Naive thymus-derived CD4-positive, alpha-beta T cell (primary cell): ENCODE measurements at regions not wholly inside any gene's neighbourhood (a gene's known extent, or its start where the extent isn't known, plus 50 kb on each side); places are given as distances from the start of the nearest gene placed in this dataset.

Source experiments
- ATAC-seq: fragments of 150-1000 bp; cut with Tn5 transposase; 2 replicates; pipeline ENCODE4 v1.10.0; 2021; ENCODE audit warnings: mild to moderate bottlenecking, moderate library complexity
- CTCF ChIA-PET: fragments of 350-600 bp; sonication (Branson Sonifier 250); formaldehyde crosslinking; loops from one replicate; lab custom pipeline; 2021; ENCODE audit warnings: antibody characterized with exemption; lab: Charles Lee
- POLR2A ChIA-PET: fragments of 350-600 bp; sonication (Branson Sonifier 250); formaldehyde crosslinking; loops from one replicate; lab custom pipeline; 2021; ENCODE audit warnings: antibody characterized with exemption, inconsistent platforms; lab: Charles Lee
- DNase-seq, 9 donors: peaks; one replicate each; pipeline versions ENCODE4 v3.0.0 to v3.0.0-alpha.2; 2020 to 2022; ENCODE audit warnings: mixed read lengths in 1 of 9
- H3K27ac ChIP-seq: one replicate; pipeline ENCODE4 v1.7.0; 2013; ENCODE audit warnings: mild to moderate bottlenecking, low read depth, low read length, moderate library complexity
- H3K27me3 ChIP-seq, 2 donors: one replicate each; pipeline ENCODE4 v1.7.0; 2013; ENCODE audit warnings: low read length in 2 of 2, mild to moderate bottlenecking in 2 of 2, moderate library complexity in 2 of 2; ENCODE audit not compliant: control insufficient read depth in 2 of 2, insufficient read depth in 2 of 2
- H3K36me3 ChIP-seq, 3 experiments: 1 replicate in 2 of 3; 2 replicates in 1 of 3; pipeline ENCODE4 v1.7.0; 2013; ENCODE audit warnings: low read length in 3 of 3, mild to moderate bottlenecking in 3 of 3, moderate library complexity in 1 of 3; ENCODE audit not compliant: insufficient read depth in 3 of 3, control insufficient read depth in 2 of 3
- H3K4me1 ChIP-seq, 2 donors: one replicate each; pipeline ENCODE4 v1.7.0; 2013; ENCODE audit warnings: low read length in 2 of 2, mild to moderate bottlenecking in 2 of 2, moderate library complexity in 1 of 2; ENCODE audit not compliant: control insufficient read depth in 2 of 2, insufficient read depth in 2 of 2
- H3K4me3 ChIP-seq: 2 replicates; pipeline ENCODE4 v1.7.0; 2013; ENCODE audit warnings: mild to moderate bottlenecking, low read length
- H3K9me3 ChIP-seq, 3 experiments: 1 replicate in 2 of 3; 2 replicates in 1 of 3; pipeline ENCODE4 v1.7.0; 2013; ENCODE audit warnings: low read length in 3 of 3; ENCODE audit not compliant: control insufficient read depth in 2 of 3
- H3K27ac Mint-ChIP-seq, 9 donors: one replicate each; pipeline ENCODE4 v1.8.0; 2020 to 2022; ENCODE audit warnings: mixed read lengths in 9 of 9, mild to moderate bottlenecking in 8 of 9, moderate library complexity in 5 of 9, inconsistent platforms in 2 of 9
- H3K27me3 Mint-ChIP-seq, 5 donors: one replicate each; pipeline ENCODE4 v1.8.0; 2021 to 2022; ENCODE audit warnings: mixed read lengths in 5 of 5, mild to moderate bottlenecking in 1 of 5
- H3K36me3 Mint-ChIP-seq, 5 donors: one replicate each; pipeline ENCODE4 v1.8.0; 2020 to 2022; ENCODE audit warnings: mixed read lengths in 5 of 5, mild to moderate bottlenecking in 3 of 5, inconsistent platforms in 1 of 5
- H3K4me1 Mint-ChIP-seq, 7 donors: one replicate each; pipeline ENCODE4 v1.8.0; 2020 to 2022; ENCODE audit warnings: mixed read lengths in 7 of 7, mild to moderate bottlenecking in 3 of 7, inconsistent platforms in 1 of 7
- H3K4me3 Mint-ChIP-seq, 10 donors: one replicate each; pipeline ENCODE4 v1.8.0; 2020 to 2022; ENCODE audit warnings: mild to moderate bottlenecking in 10 of 10, mixed read lengths in 10 of 10, moderate library complexity in 6 of 10, inconsistent platforms in 2 of 10
- H3K9me3 Mint-ChIP-seq, 11 donors: one replicate each; pipeline ENCODE4 v1.8.0; 2020 to 2022; ENCODE audit warnings: mixed read lengths in 11 of 11, mild to moderate bottlenecking in 4 of 11, inconsistent platforms in 1 of 11, moderate library complexity in 1 of 11
- intact Hi-C, 2 donors: fragments of 100-400 bp; cut with micrococcal nuclease; formaldehyde crosslinking; loops; one replicate each; pipeline ENCODE4 v1.15.1; 2023

GRCh38 chr2:234655706-234656105 is 158.8 kb upstream of the ARL4C start:
- ChIA-PET CTCF (no interaction called here), POLR2A (no interaction called here)
- DNase-seq (no peak), ATAC-seq (no peak)
- peaks cover 0 to 10% (median 4%) of the 10 kb centered on the region in 11 donors for H3K9me3 Mint-ChIP-seq
- Histone ChIP-seq H3K9me3 (no peaks in the 10 kb centered on the region), H3K27me3 (no peaks in the 10 kb centered on the region), H3K27ac (no peak overlapping the region), H3K4me1 (no peaks in the 10 kb centered on the region), H3K4me3 (no peak overlapping the region), H3K36me3 (no peaks in the 10 kb centered on the region)
- no peak overlapping the region for H3K4me3 Mint-ChIP-seq
- peaks cover 0 to 31% (median 21%) of the 10 kb centered on the region in 5 donors for H3K27me3 Mint-ChIP-seq
- intact Hi-C loops: no loop called here
- H3K27ac Mint-ChIP-seq: no peak overlapping the region
- no peaks in the 10 kb centered on the region for H3K4me1 Mint-ChIP-seq
- no peaks in the 10 kb centered on the region for H3K36me3 Mint-ChIP-seq

DNA sequence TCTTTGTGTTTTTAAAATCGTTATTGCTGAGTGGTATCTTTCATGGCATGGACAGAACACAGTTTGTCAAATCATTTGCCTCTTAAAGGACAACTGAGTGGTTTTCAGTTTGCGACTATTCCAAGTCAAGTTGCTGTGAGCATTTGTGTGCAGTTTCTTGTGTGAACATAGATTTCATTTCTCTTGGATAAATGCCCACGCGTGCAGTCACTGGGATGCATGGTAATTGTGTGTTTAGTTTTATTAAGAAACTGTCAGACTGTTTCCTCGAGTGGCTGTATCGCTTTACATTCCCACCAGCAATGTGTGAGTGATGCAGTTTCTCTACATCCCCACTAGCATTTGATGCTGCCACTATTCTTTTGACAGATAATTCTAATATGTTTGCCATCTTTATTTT is 154.0 kb upstream of the ARL4C start:
- no peak for ATAC-seq
- Mint-ChIP-seq H3K4me3 (no peak overlapping the region), H3K4me1 (no peaks in the 10 kb centered on the region), H3K9me3 (peaks cover 0 to 7% (median 0%) of the 10 kb centered on the region in 11 donors), H3K36me3 (no peaks in the 10 kb centered on the region), H3K27me3 (peaks cover 0 to 30% (median 17%) of the 10 kb centered on the region in 5 donors), H3K27ac (no peak overlapping the region)
- Histone ChIP-seq H3K36me3 (no peaks in the 10 kb centered on the region), H3K4me3 (no peak overlapping the region), H3K9me3 (no peaks in the 10 kb centered on the region), H3K27me3 (no peaks in the 10 kb centered on the region), H3K4me1 (no peaks in the 10 kb centered on the region), H3K27ac (no peak overlapping the region)
- CTCF ChIA-PET: no interaction called here
- DNase-seq: no peak
- POLR2A ChIA-PET: no interaction called here
- intact Hi-C loops: no loop called here

DNA sequence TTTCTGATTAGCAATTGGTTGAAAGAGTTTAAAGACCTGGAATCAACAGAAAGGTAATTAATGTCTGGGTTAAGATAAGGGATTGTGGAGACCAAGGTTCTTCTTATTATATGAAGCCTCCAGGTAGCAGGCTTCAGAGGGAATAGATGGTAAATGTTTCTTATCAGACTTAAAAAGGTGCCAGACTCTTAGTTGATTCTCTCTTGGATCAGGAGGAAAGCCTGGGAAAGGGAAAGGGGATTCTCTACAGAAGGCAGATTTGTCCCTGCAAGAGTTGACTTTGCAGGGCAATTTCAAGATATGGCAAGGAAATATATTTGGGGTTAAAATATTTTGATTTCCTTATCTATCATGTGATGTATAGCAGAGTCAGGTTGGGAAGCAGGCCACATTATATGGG is 153.1 kb upstream of the ARL4C start:
- no peaks in the 10 kb centered on the region for H3K4me1 ChIP-seq
- ChIA-PET CTCF (no interaction called here), POLR2A (no interaction called here)
- Mint-ChIP-seq H3K9me3 (peaks cover 0 to 7% (median 0%) of the 10 kb centered on the region in 11 donors), H3K27me3 (peaks cover 0 to 30% (median 17%) of the 10 kb centered on the region in 5 donors), H3K4me3 (no peak overlapping the region), H3K36me3 (no peaks in the 10 kb centered on the region), H3K4me1 (no peaks in the 10 kb centered on the region), H3K27ac (no peak overlapping the region)
- H3K36me3 ChIP-seq: no peaks in the 10 kb centered on the region
- no peak overlapping the region for H3K27ac ChIP-seq
- no peak overlapping the region for H3K4me3 ChIP-seq
- no peaks in the 10 kb centered on the region for H3K9me3 ChIP-seq
- DNase-seq (no peak), ATAC-seq (no peak)
- H3K27me3 ChIP-seq: no peaks in the 10 kb centered on the region
- intact Hi-C loops: no loop called here

DNA sequence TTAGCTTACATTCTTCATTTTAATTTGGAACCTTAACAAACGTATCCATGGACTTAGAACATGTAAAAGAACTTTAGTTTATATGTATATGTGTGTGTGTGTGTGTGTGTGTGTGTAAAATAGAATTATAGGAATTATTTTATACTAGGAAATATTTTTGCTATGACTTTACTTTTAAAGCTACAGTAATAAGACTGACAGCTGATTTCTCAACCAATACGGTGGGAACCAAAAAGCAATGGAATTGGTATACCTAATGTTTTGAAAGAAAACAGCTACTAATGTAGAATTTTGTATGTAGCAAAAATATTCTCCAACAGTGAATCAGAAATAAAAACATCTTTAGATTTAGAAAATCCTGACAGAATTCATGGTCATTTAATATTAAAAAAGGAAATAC is 146.5 kb upstream of the ARL4C start:
- Mint-ChIP-seq H3K4me1 (no peaks in the 10 kb centered on the region), H3K9me3 (peaks cover 0 to 41% (median 10%) of the 10 kb centered on the region in 11 donors), H3K27ac (no peak overlapping the region), H3K27me3 (peaks cover 2 to 24% (median 17%) of the 10 kb centered on the region in 5 donors), H3K4me3 (no peak overlapping the region), H3K36me3 (peaks cover 0 to 5% (median 0%) of the 10 kb centered on the region in 5 donors)
- H3K27ac ChIP-seq: no peak overlapping the region
- peaks cover 0 to 6% (median 0%) of the 10 kb centered on the region in 3 experiments for H3K9me3 ChIP-seq
- ATAC-seq (no peak), DNase-seq (no peak)
- intact Hi-C loops: no loop called here
- no peaks in the 10 kb centered on the region for H3K36me3 ChIP-seq
- POLR2A ChIA-PET: interaction anchor here (0.6 kb wide), 1 partner anchor 23 kb away, joined by 3 read pairs; no protein-coding TSS in a partner anchor
- H3K4me3 ChIP-seq: no peak overlapping the region
- CTCF ChIA-PET: interaction anchor here (0.6 kb wide), 1 partner anchor 719 kb away, joined by 3 read pairs; no protein-coding TSS in a partner anchor
- H3K4me1 ChIP-seq: no peaks in the 10 kb centered on the region
- no peaks in the 10 kb centered on the region for H3K27me3 ChIP-seq

DNA sequence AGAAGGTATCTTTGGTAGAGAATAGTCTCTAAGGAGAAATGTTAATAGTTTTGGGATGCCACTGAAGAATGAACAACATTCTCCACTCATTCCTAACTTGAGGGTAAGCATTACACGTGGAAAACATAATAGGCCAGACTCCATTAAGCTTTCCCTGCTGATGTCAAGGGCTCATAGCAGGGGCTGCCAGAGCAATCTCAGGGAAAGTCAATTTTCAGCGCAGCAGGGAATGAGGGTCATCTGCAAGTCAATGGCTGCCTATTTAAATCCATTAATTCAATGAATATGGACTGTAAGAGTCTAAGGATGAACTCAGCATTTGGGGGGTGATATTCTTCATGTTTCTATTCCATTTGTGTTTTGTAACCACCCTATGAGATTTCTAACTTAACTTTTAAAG is 144.2 kb upstream of the ARL4C start:
- Histone ChIP-seq H3K27ac (no peak overlapping the region), H3K36me3 (no peaks in the 10 kb centered on the region), H3K9me3 (peaks cover 0 to 6% (median 0%) of the 10 kb centered on the region in 3 experiments), H3K27me3 (no peaks in the 10 kb centered on the region), H3K4me3 (no peak overlapping the region), H3K4me1 (no peaks in the 10 kb centered on the region)
- POLR2A ChIA-PET: no interaction called here
- Mint-ChIP-seq H3K9me3 (peaks cover 0 to 56% (median 13%) of the 10 kb centered on the region in 11 donors), H3K36me3 (peaks cover 0 to 5% (median 0%) of the 10 kb centered on the region in 5 donors), H3K27me3 (peaks cover 2 to 24% (median 17%) of the 10 kb centered on the region in 5 donors), H3K27ac (no peak overlapping the region), H3K4me3 (no peak overlapping the region), H3K4me1 (no peaks in the 10 kb centered on the region)
- CTCF ChIA-PET: no interaction called here
- no peak for DNase-seq
- intact Hi-C loops: no loop called here
- no peak for ATAC-seq

DNA sequence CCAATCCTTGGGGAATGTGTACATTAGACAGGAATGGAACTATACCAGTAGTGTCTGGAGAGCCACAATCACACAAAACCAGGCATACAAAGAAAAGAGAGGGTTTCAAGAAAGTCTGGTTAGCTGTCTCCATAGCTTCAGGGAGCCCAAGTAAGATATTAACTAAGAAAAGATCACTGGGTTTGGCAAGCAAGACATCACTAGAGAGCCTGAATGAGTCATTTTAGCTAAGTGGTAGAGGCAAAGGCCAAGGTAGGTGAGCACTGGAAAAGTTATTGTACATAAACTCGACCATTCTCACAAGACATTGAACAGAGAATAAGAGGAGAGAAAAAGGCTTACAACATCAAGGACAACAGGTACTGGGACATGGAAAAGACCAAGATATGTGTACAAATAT is 143.8 kb upstream of the ARL4C start:
- no peak overlapping the region for H3K27ac ChIP-seq
- no peak overlapping the region for H3K4me3 Mint-ChIP-seq
- peaks cover 2 to 24% (median 17%) of the 10 kb centered on the region in 5 donors for H3K27me3 Mint-ChIP-seq
- ATAC-seq (no peak), DNase-seq (no peak)
- intact Hi-C loops: no loop called here
- ChIA-PET POLR2A (no interaction called here), CTCF (no interaction called here)
- H3K27ac Mint-ChIP-seq: no peak overlapping the region
- no peaks in the 10 kb centered on the region for H3K4me1 ChIP-seq
- peaks cover 0 to 5% (median 0%) of the 10 kb centered on the region in 5 donors for H3K36me3 Mint-ChIP-seq
- H3K36me3 ChIP-seq: no peaks in the 10 kb centered on the region
- no peaks in the 10 kb centered on the region for H3K27me3 ChIP-seq
- H3K4me3 ChIP-seq: no peak overlapping the region
- peaks cover 0 to 60% (median 16%) of the 10 kb centered on the region in 11 donors for H3K9me3 Mint-ChIP-seq
- peaks cover 0 to 6% (median 0%) of the 10 kb centered on the region in 3 experiments for H3K9me3 ChIP-seq
- no peaks in the 10 kb centered on the region for H3K4me1 Mint-ChIP-seq

DNA sequence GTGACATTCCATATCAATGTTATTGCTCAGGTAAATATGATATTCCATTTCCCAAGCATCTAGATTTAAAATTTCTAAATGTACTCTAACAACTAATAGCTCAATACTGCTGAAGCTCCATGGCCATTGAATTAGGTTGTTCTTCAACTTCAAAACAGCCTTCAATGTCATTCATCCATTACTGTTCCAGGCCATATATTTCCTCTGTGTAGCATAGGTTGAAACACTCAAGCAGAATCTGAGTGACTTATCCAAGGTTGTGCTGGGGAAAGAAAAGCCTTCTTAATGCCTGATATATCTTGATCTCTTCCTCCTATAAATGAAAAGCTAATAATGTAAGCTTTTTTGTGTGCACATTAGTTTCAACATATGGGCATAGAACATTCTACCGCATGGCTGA is 142.1 kb upstream of the ARL4C start:
- peaks cover 0 to 50% (median 14%) of the 10 kb centered on the region in 11 donors for H3K9me3 Mint-ChIP-seq
- H3K27ac ChIP-seq: no peak overlapping the region
- ChIA-PET POLR2A (no interaction called here), CTCF (no interaction called here)
- ATAC-seq (no peak), DNase-seq (no peak)
- H3K36me3 ChIP-seq: no peaks in the 10 kb centered on the region
- no peak overlapping the region for H3K4me3 ChIP-seq
- H3K4me1 ChIP-seq: no peaks in the 10 kb centered on the region
- H3K4me3 Mint-ChIP-seq: no peak overlapping the region
- no peaks in the 10 kb centered on the region for H3K4me1 Mint-ChIP-seq
- H3K27me3 ChIP-seq: no peaks in the 10 kb centered on the region
- no peak overlapping the region for H3K27ac Mint-ChIP-seq
- H3K27me3 Mint-ChIP-seq: peaks cover 2 to 24% (median 17%) of the 10 kb centered on the region in 5 donors
- peaks cover 0 to 5% (median 0%) of the 10 kb centered on the region in 5 donors for H3K36me3 Mint-ChIP-seq
- peaks cover 0 to 6% (median 0%) of the 10 kb centered on the region in 3 experiments for H3K9me3 ChIP-seq
- intact Hi-C loops: no loop called here
